C1 segment of cervical spinal cord (tissue), 14 donors: ENCODE measurements at regions not wholly inside any gene's neighbourhood (a gene's known extent, or its start where the extent isn't known, plus 50 kb on each side); places are given as distances from the start of the nearest gene placed in this dataset.
"Not testable (repeated sequence)": the region's sequence is repeated elsewhere in the genome, so short reads cannot be mapped to it uniquely, and the experiment has no call there.

Experiments
- DNase-seq, 14 donors: peaks; one replicate each; lab custom pipeline; 2025; lab: John Stamatoyannopoulos, UW

DNA sequence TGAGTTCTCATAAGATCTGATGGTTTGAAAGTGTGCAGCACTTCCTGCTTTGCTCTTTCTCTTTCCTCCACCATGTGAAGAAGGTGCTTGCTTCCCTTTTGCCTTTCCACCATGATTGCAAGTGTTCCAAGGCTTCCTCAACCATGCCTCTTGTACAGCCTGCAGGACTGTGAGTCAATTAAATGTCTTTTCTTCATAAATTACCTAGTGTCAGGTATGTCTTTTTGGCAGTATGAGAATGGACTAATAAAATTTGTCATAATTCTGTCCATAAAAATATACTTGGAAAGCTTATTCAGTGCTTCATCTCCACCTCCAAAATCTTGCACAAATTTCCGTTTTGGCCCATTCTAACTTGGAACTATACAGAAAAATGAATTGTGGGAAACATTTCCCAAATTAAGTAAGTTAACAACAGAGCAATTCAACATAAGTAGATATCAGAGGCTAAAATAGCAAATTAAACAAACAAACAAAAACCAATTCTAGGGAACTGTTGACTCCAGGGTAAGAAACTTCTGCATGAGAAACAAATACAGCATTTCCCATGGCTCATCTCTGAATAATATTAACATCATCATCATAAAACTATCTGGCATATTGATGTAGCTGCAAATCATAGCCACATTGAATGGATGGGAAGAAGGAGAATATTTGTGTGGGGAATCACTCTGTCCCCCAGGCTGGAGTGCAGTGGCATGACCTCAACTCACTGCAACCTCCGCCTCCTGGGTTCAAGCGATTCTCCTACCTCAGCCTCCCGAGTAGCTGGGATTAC is 459.5 kb upstream of the FAR2 start:
- no peak for DNase-seq

DNA sequence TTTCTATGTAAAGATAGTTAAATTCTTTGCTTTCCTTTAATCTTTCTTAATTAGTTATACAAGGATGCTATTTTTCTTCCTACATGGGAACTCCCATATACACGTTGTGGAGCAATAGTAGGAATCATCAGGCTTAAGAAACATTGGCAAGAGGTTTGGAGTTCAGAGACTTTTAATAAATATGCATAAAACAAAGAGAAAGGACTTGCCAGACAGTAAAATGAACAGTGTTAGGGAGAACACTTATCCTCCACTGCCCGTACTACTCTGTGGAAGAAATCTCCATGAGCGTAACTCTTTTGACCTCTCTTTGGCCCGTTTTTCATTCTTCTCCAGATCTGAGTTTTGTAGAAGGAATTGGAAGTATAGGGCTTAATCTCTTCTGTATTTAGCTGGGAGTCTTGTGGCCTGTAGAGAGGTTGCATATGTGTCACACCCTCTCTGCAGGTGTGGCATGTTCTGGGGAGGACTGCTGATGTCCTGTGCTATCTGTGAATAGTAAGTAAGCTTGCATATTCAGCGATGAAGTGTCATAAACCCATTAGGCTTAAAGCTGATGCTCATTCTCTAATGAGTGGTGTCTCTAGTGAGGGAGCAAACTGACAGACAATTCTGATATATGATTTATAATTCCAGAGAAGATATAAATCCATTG is 455.4 kb upstream of the FAR2 start:
- no peak for DNase-seq

DNA sequence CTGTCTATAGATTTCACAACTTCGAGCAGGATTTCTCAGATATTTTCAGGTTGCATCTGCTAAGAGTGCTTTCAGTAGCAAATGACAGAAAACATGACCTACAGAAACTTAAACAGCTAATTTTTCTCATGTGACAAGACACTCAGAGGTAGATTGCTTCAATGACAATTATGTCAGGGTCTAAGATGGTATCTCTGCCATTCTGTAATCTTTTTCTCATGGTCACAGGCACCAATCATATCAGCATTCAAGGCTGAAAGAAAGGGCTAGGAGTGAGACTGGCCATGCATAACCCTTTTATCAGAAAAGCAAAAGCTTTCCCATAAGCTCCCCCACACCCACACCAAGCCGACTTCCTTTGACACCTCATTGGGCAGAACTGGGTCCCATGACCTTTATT is 450.5 kb upstream of the FAR2 start:
- DNase-seq: no peak

DNA sequence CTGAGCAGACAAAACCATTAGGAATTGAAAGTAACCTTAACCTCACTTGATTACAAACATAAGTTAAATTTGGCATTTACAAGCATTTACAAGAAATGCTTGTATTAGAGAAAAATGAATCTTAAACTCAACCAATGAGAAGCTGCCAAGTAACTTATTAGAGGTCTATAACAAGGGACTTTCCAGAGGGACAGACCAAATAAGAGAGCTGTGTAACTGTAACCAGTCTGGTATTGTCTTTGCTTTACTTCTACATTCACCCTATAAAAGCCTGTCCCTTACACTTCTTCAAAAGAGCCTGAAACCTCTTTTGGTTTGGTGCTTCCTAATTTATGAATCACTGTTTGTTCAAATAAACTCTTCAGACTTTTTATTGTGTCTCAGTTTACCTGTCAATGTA is 450.0 kb upstream of the FAR2 start:
- no peak for DNase-seq

DNA sequence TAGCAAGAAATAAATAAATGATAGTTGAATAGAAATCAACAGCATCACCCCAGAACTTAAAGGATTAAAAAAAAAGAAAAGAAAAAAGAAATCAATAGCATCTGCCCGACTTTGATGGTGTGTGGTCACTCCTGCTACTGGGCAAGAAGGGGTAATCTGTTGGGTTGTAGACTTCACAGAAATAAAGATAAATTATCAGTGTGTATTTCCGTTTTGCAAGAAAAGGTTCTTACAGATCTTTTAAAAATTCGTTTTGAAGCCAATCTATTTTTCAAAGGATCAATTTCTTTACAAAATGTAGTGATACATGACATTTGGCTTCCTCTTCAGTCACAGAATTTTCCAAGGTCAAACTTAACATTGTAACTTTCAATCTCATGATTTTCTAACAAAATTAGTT is 448.9 kb upstream of the FAR2 start:
- DNase-seq: no peak

DNA sequence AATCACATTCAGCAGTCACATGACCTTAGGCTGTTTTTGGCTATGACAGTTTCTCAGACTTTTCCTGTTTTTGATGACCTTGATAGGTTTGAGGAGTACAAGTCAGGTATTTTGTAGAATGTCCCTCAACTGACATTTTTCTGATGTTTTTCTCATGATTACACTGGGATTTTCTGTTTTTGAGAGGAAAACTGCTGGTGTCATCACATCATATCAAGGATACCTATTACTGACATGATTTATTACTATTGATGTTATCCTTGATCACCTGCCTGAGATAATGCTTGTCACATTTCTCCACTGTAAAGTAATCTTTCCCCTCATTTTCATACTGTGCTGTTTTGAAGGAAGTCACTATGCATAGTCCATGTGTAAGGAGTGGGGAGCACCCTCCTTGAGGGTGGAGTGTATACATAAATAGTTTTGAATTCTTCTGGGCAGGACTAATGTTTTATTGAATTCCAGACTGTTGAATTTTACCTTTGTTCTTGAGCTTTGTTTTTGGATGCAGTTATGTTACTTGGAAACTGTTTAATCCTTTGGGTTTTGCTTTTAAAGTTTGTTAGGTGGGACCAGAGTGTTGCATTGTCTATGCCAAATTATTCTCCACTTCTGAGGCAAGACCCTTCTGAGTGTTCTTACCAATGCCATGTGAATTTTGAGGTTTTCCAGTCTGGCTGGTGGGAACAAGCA is 444.5 kb upstream of the FAR2 start:
- DNase-seq: no peak

DNA sequence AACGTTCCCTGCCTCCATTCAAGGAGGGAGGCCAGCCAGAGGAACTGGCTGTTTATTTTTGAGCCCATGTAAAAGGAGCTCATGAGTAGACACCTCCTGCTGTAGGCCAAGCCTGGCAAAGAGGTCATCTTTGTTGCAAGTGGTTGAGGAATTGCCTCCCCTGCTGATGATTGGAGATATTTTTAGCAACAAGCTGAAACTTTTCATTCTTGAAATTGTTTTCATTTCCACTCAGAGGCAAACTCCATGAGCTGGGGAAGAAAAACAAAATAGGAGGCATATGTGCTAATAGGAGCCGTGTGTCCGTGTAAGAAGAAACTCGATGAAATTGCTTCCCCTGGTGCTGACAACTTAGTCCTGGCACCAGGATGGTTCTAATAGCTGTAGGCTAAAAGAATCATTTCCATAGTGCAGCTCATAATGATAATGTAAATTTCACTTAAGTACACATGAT is 440.1 kb upstream of the FAR2 start:
- peak in 1 of 14 donors; percentile 0 for DNase-seq

DNA sequence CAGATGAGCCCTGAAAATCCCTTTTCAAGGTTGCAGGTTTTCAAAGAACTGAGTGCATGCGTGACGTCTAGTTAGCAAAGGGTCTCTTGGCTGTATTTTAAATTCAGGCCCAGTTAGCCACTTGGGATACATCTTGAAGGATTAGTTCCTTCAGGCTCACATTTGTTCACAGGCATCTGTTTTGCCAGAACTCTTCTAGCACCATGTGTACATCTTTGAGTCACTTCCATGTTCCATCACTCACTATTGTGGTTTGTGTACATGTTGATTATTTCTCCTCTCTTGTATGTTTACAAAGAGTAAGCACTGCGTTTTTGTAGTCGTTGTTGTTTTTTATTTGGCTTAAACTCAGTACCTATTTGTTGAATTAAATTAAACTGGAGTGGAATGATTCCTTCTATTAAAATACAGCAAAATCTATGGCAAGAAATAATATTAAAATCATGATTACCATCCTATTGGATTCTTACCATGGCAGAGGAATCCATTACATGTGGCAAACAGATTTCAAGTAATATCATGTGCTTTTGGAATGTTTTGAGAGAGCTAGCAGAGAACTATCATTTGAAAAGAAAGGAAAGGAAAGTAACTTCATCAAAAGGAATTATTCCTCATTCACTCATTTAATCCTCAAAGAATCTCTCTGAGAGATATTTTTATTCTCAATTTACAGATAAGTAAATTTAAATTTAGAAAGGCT is 438.9 kb upstream of the FAR2 start:
- no peak for DNase-seq

DNA sequence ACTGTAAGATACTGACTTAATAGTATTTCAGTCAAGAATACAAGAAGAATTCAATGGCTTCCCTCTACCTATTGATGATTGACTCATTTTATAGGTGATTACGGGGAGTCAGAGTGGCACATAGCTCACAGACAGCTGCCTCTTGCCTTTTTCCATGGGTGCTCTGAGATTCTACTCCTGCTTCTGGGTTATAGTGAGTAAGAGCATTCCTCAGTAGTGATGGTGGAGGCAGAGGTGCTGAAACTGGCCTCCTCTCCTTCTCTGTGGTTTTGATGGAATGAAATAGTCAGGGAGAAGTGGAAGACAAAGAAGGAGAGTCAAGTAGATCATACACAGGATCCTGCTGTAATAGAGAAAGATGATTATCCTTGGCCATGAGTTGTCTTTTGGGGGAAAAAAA is 438.2 kb upstream of the FAR2 start:
- DNase-seq: no peak

DNA sequence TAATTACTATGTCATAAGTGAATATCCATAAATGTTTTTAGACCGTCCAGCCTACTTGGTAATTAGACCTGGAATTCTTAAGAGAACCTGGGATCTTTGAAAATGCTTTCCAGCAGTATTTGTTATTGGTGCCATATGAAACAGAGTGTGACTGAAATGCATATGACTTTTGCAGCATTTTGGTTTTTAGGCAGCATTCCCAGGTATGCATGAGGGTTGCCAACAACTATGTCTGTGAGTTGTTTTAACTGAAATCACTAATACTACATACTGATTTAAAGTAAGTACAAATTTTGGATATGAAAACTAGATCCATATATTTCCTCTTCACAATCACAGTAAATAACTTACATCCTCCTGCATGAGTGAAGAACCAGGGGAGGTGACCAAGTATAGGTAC is 437.7 kb upstream of the FAR2 start:
- no peak for DNase-seq

DNA sequence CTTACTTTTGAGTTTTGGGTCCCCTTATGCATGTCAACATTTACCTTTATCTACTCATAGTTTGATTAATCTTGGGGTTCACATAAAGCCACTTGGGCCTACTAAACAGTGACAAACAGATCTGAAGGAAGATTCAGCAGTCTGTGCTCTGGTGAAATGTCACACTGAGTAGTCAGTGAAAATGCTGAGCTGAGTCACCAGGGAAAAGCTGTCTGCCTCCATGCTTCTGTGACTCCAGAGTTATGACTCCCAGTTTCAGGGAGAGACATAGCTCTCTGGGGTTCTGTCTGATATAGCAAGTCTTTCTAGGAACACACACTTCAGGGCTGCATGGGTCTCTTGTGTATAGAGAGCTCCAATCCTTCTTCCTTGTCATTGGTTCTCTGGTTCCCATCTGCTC is 406.3 kb upstream of the FAR2 start:
- no peak for DNase-seq

DNA sequence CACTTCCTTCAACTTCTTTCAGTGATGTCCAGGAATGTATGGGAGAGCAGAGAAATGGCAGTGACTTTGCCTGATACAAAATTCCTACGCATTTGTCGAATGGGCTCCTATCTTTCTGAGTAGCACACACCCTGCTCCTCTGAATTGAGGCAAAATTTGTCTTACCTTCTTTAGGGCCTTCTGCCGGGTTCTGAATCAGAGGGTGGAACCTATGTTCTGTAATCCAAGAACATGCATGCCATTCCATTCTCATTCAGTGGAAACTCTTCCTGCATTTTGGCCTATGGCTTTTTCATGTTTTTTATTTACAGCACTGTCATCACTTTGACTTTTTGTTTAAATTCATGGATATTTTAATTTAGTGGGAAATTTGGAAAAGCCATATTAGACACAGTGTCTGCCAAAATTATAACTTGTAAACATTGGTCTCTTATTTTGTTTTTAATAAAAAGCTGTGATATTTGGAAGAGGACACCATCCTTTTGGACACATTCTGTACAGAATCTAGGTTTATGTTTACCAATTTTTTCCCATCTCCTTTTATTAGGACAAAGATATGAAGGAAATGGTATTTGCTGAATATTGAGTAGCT is 402.2 kb upstream of the FAR2 start:
- DNase-seq: no peak

DNA sequence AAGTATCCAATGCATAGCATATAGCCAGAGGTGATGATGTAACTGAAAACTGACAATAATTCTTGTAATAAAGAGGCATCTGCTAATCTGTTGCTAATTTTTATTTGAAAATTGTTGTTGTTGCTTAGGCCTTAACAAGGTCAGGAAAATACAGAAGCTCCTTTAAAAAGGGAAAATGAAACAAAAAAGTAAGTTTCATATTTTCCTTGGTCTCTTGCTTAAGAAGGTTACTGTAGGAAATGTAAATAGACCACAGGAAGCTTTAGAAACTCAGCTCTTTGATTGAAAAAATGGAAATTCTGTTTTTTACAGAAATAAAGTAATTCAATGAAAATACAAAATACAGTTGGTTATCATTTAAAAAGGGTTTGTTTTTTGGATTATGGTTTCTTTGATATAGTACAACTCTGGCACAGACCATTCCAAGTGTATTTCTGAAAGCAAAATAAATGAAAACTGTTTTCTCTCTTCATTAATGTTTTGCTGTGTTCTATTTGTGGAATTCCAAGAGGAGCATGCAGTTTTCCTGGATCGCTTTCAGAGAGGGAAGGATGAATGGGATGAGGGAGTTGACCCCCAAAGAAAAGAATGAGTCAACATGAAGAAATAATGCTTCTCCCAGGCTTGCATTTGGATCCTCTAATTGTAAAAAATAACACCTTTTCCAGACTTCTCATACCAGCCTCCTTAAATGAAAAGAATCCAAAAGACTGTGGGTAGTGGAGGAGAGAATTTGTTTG is 398.0 kb upstream of the FAR2 start:
- no peak for DNase-seq

DNA sequence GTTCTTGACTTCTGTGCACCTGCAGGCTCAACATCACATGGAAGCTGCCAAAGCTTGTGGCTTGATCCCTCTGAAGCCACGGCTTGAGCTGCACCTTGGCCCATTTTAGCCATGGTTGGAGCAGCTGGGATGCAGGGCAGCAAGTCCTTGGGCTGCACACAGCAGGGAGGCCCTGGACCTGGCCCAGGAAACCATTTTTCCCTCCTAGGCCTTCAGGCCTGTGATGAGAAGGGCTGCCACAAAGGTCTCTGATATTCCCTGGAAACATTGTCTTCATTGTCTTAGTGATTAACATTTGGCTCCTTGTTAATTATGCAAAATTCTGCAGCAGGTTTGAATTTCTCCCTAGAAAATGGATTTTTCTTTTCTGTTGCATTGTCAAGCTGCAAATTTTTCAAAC is 394.1 kb upstream of the FAR2 start:
- no peak for DNase-seq

DNA sequence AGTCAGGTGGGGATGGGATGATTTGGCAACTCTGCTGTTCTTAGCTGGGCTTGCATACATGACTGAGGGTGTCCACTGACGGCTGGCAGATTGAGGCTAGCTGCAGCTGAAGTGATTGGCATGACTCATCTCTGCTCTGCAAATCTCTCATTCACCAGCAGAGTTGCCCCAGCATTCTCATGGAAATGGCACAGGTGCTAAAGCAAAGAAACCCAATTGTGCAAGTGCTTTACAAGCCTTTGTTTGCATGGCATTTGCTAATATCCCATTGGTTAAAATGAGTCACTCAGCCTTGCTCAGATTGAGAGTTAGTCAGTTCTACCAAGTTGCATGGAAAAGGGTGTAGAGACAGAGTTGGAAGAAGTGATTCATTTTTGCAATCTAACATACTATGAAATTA is 389.7 kb upstream of the FAR2 start:
- no peak for DNase-seq

DNA sequence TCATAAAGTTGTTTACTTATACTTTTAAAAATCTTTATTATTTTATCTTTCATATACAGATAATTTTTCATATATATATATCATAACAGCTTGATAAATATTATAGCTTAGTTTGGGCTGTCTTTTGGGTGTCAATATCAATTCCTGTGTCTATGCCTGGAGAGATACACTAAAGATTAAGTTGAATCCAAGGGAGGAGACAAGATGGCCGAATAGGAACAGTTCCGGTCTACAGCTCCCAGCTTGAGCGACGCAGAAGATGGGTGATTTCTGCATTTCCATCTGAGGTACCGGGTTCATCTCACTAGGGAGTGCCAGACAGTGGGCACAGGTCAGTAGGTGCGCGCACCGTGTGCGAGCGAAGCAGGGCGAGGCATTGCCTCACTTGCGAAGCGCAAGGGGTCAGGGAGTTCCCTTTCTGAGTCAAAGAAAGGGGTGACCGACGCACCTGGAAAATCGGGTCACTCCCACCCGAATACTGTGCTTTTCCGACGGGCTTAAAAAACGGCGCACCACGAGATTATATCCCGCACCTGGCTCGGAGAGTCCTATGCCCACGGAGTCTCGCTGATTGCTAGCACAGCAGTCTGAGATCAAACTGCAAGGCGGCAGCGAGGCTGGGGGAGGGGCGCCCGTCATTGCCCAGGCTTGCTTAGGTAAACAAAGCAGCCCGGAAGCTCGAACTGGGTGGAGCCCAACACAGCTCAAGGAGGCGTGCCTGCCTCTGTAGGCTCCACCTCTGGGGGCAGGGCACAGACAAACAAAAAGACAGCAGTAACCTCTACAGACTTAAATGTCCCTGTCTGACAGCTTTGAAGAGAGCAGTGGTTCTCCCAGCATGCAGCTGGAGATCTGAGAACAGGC is 388.8 kb upstream of the FAR2 start:
- DNase-seq: not testable (repeated sequence)

DNA sequence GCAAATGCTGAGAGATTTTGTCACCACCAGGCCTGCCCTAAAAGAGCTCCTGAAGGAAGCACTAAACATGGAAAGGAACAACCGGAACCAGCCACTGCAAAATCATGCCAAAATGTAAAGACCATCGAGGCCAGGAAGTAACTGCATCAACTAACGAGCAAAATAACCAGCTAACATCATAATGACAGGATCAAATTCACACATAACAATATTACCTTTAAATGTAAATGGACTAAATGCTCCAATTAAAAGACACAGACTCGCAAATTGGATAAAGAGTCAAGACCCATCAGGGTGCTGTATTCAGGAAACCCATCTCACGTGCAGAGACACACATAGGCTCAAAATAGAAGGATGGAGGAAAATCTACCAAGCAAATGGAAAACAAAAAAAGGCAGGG is 387.2 kb upstream of the FAR2 start:
- not testable (repeated sequence) for DNase-seq

DNA sequence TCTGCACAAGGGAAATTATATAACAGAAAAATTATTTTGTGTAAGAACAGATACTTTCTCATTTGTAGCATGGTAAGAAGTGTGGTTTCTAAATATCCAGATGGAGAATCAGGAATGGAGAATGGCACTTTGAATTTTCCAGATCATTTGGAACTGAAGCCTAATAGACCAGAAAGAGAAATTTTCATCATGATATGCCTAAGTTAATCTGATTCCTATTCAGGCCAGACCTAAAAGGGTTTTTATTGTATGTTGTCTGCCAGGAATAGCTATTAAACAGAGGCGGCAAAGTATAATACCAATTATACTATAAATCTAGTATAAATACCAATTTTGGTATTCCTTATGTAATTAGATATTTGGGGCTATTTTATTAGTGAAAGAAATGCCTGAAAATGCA is 382.7 kb upstream of the FAR2 start:
- no peak for DNase-seq

DNA sequence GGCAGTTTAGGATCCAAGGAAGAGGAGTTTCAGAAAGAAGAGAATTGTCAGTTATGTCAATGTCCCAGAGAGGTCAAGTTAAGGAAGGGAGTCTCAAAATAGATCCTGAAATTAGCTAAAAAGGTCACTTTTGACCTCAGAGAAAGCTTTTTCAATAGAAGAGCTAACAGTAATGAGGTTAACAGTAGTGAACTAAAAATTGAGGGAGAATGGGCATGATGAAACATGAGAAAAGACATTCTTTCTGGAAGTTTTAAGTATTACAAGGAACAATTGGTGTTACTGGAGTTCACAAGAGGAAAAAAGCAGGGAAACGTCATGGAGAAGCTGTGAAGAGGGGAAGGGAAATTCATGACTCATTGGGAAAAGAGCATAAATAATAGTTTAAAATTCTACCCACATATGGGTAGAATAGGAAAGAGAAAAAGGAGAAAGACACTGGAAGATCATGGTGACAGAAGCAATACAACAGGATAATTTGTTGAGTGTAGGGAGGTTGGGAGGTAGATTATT is 381.2 kb upstream of the FAR2 start:
- DNase-seq: no peak

DNA sequence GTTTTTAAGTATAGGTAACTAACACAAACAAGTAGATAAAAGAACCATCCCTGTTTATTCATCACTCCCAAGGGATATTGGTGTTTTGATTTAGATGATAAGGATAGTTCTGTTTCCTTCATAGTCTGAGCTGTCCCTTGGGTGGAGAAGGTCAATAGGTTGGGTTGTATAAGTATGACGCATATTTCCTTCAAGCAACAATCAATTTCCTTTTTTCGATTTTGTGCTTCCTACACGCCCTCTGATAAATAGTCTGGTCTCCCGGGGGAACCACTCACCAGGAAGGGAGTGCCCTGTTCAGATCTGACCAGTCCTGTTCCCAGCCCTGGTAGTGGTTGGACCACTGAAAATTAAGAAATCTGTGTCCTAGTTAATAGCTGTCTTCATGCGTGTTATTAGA is 378.8 kb upstream of the FAR2 start:
- no peak for DNase-seq
